ENCODE measurements at regions not wholly inside any gene's neighbourhood (a gene's known extent, or its start where the extent isn't known, plus 50 kb on each side); places are given as distances from the start of the nearest gene placed in this dataset.
"Not testable (repeated sequence)": the region's sequence is repeated elsewhere in the genome, so short reads cannot be mapped to it uniquely, and the experiment has no call there.

DNA sequence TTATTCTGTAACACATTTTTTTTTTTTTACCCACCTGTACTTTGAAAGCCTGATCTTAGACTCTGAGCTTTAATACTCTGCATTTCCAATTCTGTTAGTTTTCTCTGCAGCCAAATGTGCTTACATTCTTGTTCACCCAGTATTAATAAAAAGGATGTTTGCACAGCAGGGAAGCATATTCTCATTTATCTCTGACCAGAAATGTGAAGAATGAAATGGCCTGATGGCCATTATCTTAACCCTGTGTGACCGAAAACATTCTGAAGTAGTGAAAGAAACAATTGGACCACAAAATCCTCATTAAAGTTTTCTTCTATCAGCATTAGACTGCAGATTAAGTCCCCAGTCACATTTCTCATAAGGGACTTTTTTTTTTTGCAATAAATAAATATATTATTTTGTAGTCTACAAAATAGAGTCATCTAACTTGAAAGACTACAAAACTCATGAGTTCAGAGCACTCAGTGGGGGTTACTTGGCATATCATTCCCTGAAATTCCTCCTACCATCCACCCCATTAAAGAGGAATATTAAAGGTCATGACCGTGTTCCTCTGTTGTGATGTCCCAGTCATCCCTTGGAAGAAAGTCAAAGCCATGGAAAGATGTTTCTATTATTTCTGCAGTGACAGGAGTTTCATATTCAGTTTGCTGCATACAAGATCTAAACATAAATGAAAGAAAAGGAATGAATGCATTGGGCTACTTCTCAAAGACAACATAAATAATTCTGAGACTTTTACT lies 364.4 kb downstream of the RND3 start:
- no peak for TF ChIP-seq CTCF (IDR thresholded peaks at IDR 0.05; ENCODE audit: insufficient read depth, low read length, poor library complexity, severe bottlenecking)
- Histone ChIP-seq H3K27me3 (replicated peaks; ENCODE audit: control insufficient read depth, insufficient read depth, low read length) (no peaks in the 10 kb centered on the region; the same call in 1 of the 2 replicates), H3K36me3 (ENCODE audit: control insufficient read depth, insufficient read depth, low read length) (no peaks in the 10 kb centered on the region), H3K4me3 (replicated peaks; ENCODE audit: low read depth, low read length) (no peak overlapping the region)
- DNase-seq (ENCODE audit: extremely low read depth, insufficient read length), result no peak

GRCh38 chr2:150122156-150122555 lies 365.3 kb downstream of the RND3 start:
- Histone ChIP-seq H3K27me3 (replicated peaks; ENCODE audit: control insufficient read depth, insufficient read depth, low read length) (no peaks in the 10 kb centered on the region; the same call in 1 of the 2 replicates), H3K4me3 (replicated peaks; ENCODE audit: low read depth, low read length) (no peak overlapping the region), H3K36me3 (ENCODE audit: control insufficient read depth, insufficient read depth, low read length) (no peaks in the 10 kb centered on the region)
- no peak for DNase-seq (ENCODE audit: extremely low read depth, insufficient read length)
- TF ChIP-seq CTCF (IDR thresholded peaks at IDR 0.05; ENCODE audit: insufficient read depth, low read length, poor library complexity, severe bottlenecking), result no peak

DNA sequence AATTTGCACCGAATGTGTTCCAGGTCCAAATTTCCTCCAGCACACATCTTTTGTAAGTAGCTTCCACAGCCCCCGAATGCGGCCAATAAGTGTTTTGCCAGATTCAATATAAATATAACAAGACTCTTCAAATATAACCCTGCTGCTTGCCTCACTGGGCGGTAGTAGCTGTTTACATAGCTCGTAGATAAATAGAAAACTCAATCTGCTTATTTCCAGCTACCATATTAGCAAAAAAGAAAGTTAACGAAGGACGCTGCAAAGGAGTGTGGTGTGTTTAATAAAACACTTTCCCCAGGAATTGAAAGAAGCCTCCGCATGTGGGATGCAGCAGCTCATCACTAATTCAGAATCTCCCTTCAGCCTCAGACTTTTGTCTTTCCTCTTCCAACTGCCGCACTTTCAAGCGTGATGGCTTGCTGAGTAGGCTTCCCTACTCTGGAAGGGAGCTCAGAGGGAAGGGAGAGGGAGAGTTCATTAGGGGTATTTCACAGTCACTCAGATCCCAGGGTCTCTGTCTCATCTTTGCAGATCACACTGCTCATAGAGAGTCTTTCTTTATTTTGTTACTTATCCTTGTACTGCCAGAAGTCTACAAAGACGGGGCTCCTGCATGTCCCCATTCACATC lies 367.0 kb downstream of the RND3 start:
- no peak overlapping the region for H3K4me3 ChIP-seq (replicated peaks; ENCODE audit: low read depth, low read length)
- no peaks in the 10 kb centered on the region; the same call in 1 of the 2 replicates for H3K27me3 ChIP-seq (replicated peaks; ENCODE audit: control insufficient read depth, insufficient read depth, low read length)
- TF ChIP-seq CTCF (IDR thresholded peaks at IDR 0.05; ENCODE audit: insufficient read depth, low read length, poor library complexity, severe bottlenecking), result no peak
- H3K36me3 ChIP-seq (ENCODE audit: control insufficient read depth, insufficient read depth, low read length), result no peaks in the 10 kb centered on the region
- no peak for DNase-seq (ENCODE audit: extremely low read depth, insufficient read length)

- no peak for DNase-seq (ENCODE audit: extremely low read depth, insufficient read length)
- H3K27me3 ChIP-seq (replicated peaks; ENCODE audit: control insufficient read depth, insufficient read depth, low read length), result no peaks in the 10 kb centered on the region; the same call in 1 of the 2 replicates
- no peak overlapping the region for H3K4me3 ChIP-seq (replicated peaks; ENCODE audit: low read depth, low read length)
- no peak for TF ChIP-seq CTCF (IDR thresholded peaks at IDR 0.05; ENCODE audit: insufficient read depth, low read length, poor library complexity, severe bottlenecking)
- no peaks in the 10 kb centered on the region for H3K36me3 ChIP-seq (ENCODE audit: control insufficient read depth, insufficient read depth, low read length)
These were observed 367.6 kb downstream of the RND3 start for GRCh38 chr2:150119819-150120218.

DNA sequence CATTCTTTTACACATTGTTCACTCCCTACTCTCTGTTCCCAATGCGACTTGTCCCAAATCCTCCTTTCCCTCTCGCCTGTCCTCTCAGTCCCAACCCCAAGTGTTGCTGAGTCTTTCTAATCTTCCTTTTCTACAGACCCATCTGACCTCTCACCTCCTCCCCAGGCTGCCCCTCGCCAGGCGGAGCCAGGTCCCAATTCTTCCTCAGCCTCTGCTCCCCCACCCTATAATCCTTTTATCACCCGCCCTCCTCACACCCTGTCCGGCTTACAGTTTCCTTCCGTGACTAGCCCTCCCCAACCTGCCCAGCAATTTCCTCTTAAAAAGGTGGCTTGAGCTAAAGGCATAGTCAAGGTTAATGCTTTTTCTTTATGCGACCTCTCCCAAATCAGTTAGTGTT lies 373.4 kb downstream of the RND3 start:
- not testable (repeated sequence) for H3K36me3 ChIP-seq (ENCODE audit: control insufficient read depth, insufficient read depth, low read length); DNase-seq (ENCODE audit: extremely low read depth, insufficient read length); H3K27me3 ChIP-seq (replicated peaks; ENCODE audit: control insufficient read depth, insufficient read depth, low read length); H3K4me3 ChIP-seq (replicated peaks; ENCODE audit: low read depth, low read length)

DNA sequence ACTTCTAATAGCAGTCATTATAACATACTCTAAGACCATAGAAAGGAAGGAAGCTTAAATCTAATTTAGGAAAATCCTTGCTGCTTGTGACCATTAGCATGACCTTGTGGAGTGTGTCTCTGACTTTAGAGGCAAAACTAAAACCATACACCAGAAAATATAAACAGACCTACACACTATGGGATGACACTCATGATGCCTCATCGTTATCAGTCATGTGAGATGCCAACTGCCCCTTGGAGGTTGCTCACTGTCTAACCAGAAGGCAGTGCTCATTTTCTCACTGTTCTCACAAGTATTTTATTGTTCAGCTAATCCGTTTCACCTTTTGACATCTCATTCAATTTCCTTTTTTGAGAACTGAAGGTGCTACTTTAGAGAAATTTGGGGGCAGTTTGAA lies 376.9 kb downstream of the RND3 start:
- H3K27me3 ChIP-seq (replicated peaks; ENCODE audit: control insufficient read depth, insufficient read depth, low read length), result no peaks in the 10 kb centered on the region; the same call in 1 of the 2 replicates
- no peak for DNase-seq (ENCODE audit: extremely low read depth, insufficient read length)
- H3K36me3 ChIP-seq (ENCODE audit: control insufficient read depth, insufficient read depth, low read length), result no peaks in the 10 kb centered on the region
- no peak for TF ChIP-seq CTCF (IDR thresholded peaks at IDR 0.05; ENCODE audit: insufficient read depth, low read length, poor library complexity, severe bottlenecking)
- H3K4me3 ChIP-seq (replicated peaks; ENCODE audit: low read depth, low read length), result no peak overlapping the region
